Ectodermal cell (in vitro differentiated cells): ENCODE measurements at regions not wholly inside any gene's neighbourhood (a gene's known extent, or its start where the extent isn't known, plus 50 kb on each side); places are given as distances from the start of the nearest gene placed in this dataset.

Experiments
- H3K27ac ChIP-seq: 2 replicates; pipeline ENCODE4 v1.7.0; 2013; ENCODE audit warnings: mild to moderate bottlenecking, low read depth, low read length; ENCODE audit not compliant: insufficient read depth, poor library complexity, severe bottlenecking
- H3K27me3 ChIP-seq: 2 replicates; pipeline ENCODE4 v1.7.0; 2013; ENCODE audit warnings: mild to moderate bottlenecking, low read length; ENCODE audit not compliant: insufficient read depth, control insufficient read depth, poor library complexity, severe bottlenecking
- H3K36me3 ChIP-seq: one replicate; pipeline ENCODE4 v1.7.0; 2013; ENCODE audit warnings: low read length; ENCODE audit not compliant: control insufficient read depth, insufficient read depth
- H3K4me1 ChIP-seq: one replicate; pipeline ENCODE4 v1.7.0; 2013; ENCODE audit warnings: low read length; ENCODE audit not compliant: control insufficient read depth, insufficient read depth
- H3K4me3 ChIP-seq: 2 replicates; pipeline ENCODE4 v1.7.0; 2013; ENCODE audit warnings: low read depth, low read length, control low read depth; ENCODE audit not compliant: insufficient read depth
- H3K9me3 ChIP-seq: 2 replicates; pipeline ENCODE4 v1.7.0; 2013; ENCODE audit warnings: mild to moderate bottlenecking, low read length, moderate library complexity; ENCODE audit not compliant: control insufficient read depth
- WGBS, 2 experiments: methylation state at CpG; one replicate each; pipeline ENCODE4 v1.1.7; 2013; ENCODE audit warnings: missing lambda C conversion rate in 2 of 2; 5-methylcytosine and 5-hydroxymethylcytosine counted together

DNA sequence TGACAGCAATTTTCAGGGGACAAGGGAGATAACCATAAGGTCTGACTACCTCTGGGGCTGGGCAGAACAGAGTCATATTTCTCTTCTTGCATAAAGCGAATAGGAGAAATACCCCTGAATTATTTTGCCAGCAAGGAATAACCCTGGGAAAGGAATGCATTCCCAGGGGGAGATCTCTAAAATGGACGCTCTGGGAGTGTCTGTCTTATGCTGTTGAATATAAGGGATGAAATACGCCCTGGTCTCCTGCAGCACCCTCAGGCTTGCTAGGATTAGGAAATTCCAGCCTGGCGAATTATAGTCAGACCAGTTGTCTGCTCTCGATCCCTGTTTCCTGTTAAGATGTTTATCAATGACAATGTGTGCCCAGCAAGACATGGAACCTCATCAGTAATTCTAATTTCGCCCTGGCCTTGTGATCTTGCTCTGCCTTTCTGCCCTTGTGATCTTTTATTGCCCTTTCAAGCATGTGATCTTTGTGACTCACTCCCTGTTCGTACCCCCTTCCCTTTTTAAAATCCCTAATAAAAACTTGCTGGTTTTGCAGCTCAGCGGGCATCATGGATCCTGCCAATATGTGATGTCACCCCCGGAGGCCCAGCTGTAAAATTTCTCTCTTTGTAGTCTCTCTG lies 221.6 kb upstream of the HS3ST5 start:
- Histone ChIP-seq H3K4me3 (no peak overlapping the region), H3K27me3 (no peaks in the 10 kb centered on the region), H3K27ac (no peak overlapping the region), H3K9me3 (no peaks in the 10 kb centered on the region), H3K36me3 (no peaks in the 10 kb centered on the region), H3K4me1 (no peaks in the 10 kb centered on the region)
- 88 to 90% methylated on average over 9 of the region's 9 CpGs for WGBS, 2 experiments

DNA sequence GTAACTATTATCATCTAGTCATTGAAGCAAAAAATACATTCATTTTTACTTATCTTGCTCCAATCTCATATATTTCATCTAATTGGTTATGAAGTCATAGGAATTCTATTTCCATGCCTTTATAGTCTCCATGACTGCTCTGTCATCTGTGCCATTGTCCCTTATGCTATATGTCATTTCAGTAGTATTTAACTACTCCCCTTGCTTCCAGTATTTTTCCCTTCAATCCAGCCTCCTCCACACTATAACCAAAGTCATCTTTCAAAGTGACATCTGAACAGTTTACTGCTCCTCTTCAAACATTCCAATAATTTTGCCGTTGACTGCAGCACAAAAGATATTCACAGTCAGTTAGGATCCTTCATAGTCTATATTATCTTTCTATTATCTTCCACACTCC lies 216.6 kb upstream of the HS3ST5 start:
- no peak overlapping the region for H3K27ac ChIP-seq

DNA sequence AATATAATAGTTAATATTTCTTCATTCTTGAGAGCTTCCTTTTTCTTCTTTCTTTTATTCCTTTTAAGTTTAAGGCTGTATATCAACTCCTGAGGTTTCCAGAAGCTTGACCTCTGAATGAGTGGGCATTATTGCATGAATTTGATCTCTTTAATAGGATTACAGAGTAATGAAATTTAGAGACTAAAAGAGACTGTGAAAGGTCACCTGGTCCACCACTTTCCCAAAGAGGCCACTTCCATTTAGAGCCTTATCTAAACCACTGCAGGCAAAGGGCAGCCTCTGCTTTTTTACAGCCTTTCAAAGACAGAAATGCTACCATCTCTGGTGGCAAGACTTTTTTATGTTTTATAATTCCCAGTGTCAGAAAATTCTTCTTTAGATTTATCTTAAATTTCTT lies 215.3 kb upstream of the HS3ST5 start:
- H3K27me3 ChIP-seq = no peaks in the 10 kb centered on the region
- no peaks in the 10 kb centered on the region for H3K4me1 ChIP-seq
- H3K27ac ChIP-seq = no peak overlapping the region
- H3K9me3 ChIP-seq = peaks cover 2% of the 10 kb centered on the region
- no peak overlapping the region for H3K4me3 ChIP-seq
- no peaks in the 10 kb centered on the region for H3K36me3 ChIP-seq

More for the DNA sequence above, 216.6 kb upstream of the HS3ST5 start:
- Histone ChIP-seq H3K9me3 (peaks cover 2% of the 10 kb centered on the region), H3K4me3 (no peak overlapping the region), H3K27me3 (no peaks in the 10 kb centered on the region), H3K36me3 (no peaks in the 10 kb centered on the region), H3K4me1 (no peaks in the 10 kb centered on the region)
- 92 to 93% methylated on average over 1 of the region's 1 CpG for WGBS, 2 experiments

DNA sequence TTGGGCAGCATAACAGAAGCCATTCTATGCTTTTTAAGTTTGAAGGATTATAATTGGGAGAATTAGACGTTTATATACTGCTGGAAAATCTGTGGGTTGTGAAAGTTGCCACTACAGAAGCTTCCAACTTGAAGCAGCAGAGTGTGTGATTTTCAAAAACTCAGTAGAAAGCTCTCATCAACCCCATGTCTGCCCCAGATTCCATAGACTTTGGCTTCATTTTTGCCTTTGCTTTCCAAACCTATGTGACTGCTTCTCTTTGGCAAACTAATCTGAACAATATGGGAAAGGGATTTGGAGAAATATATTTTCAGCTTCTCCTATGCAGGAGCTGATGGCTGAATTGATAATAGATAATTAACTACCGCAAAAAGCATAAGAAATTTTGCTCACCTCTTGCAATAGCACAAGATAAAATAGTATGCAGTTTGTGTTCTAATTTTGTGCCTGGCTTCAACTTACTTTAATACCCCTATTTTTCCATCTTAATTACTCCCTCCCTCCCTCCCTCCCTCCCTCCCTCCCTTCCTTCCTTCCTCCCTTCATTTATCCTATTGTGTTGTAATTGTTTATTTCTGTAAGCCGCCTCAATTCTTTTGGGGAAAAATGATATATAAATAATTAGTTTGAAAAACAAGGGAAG lies 214.1 kb upstream of the HS3ST5 start:
- Histone ChIP-seq H3K27ac (no peak overlapping the region), H3K36me3 (no peaks in the 10 kb centered on the region), H3K27me3 (no peaks in the 10 kb centered on the region), H3K9me3 (peaks cover 2% of the 10 kb centered on the region), H3K4me3 (no peak overlapping the region), H3K4me1 (no peaks in the 10 kb centered on the region)
- WGBS, 2 experiments = 73 to 86% methylated on average over 1 to 2 of the region's 3 CpGs

DNA sequence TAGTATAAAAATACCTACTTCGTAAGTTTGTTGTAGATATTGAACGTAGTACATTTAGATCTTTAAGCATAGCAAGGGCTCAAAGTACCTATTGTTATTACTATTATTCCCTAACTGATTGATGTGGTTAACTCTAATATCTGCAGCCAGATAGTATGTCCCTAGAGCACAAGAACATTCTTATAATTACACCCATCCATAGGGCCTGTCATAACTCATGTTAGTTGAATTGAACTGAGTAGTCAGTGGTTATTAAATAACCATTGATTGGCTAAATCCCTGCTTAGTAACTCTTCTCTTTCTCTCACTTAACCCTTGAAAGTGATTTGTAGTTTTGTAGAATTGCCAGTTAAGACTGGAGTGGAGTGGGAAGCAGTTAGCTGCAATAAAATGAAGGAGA lies 207.5 kb upstream of the HS3ST5 start:
- Histone ChIP-seq H3K36me3 (no peaks in the 10 kb centered on the region), H3K9me3 (peaks cover 2% of the 10 kb centered on the region), H3K27me3 (no peaks in the 10 kb centered on the region), H3K4me3 (no peak overlapping the region), H3K27ac (no peak overlapping the region), H3K4me1 (no peaks in the 10 kb centered on the region)
- 100% methylated on average over 2 of the region's 2 CpGs; no CpG with 5 or more reads in 1 of the 2 experiments for WGBS, 2 experiments

DNA sequence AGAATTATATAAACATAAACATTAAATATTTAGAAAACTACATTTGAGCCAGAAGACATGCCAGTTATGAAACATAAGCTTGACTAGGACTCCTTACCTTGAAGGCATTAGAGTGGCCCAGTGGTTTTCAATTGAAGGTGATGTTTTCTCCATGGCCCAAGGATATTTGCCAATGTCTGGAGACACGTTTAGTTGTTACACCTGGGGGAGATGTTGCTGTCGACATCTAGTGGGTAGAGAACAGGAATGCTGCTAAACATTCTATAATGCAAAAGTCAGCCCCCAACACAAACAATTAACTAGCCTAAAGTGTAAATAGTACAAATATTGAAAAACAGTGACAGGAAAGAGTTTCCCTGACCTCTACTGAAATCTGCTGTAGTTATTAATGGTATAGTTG lies 200.9 kb upstream of the HS3ST5 start:
- 50 to 77% methylated on average over 1 to 2 of the region's 2 CpGs for WGBS, 2 experiments
- Histone ChIP-seq H3K4me3 (no peak overlapping the region), H3K27me3 (no peaks in the 10 kb centered on the region), H3K27ac (no peak overlapping the region), H3K9me3 (no peaks in the 10 kb centered on the region), H3K36me3 (no peaks in the 10 kb centered on the region), H3K4me1 (no peaks in the 10 kb centered on the region)

DNA sequence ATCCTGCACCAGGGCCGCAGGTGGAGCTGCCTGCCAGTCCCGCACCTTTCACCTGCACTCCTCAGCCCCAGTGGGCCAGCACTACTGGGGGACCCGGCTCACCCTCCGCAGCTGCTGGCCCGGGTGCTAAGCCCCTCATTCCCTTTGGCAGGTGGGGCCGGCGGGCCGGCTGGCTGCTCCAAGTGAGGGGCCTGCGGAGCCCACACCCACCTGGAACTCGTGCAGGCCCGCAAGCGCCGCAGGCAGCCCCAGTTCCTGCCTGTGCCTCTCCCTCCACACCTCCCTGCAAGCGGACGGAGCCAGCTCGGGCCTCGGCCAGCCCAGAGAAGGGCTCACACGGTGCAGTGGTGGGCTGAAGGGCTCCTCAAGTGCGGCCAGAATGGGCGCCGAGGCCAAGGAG lies 199.0 kb upstream of the HS3ST5 start:
- Histone ChIP-seq H3K27me3 (no peaks in the 10 kb centered on the region), H3K4me1 (no peaks in the 10 kb centered on the region), H3K4me3 (no peak overlapping the region), H3K9me3 (no peaks in the 10 kb centered on the region), H3K36me3 (no peaks in the 10 kb centered on the region), H3K27ac (no peak overlapping the region)
- 95 to 97% methylated on average over 21 of the region's 21 CpGs for WGBS, 2 experiments

DNA sequence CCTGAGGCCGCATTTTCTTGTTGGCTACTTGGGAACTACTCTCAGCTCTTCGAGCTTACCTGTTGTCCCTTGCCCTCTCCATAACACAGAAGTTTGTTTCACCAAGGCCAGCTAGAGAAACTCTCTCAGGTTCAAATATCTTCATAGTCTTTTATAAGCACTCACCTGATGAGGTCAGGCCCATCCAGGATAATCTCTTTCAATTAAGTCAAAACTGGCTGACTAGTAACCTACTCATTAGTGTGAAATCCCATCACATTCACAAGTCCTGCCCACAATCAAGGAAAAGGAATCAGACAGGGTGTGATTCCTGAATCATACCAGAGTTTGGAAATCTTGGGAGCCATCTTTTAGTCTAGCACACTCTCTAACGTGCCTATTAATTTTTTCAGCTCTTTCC lies 195.2 kb upstream of the HS3ST5 start:
- no peaks in the 10 kb centered on the region for H3K36me3 ChIP-seq
- H3K27ac ChIP-seq = no peak overlapping the region
- H3K9me3 ChIP-seq = no peaks in the 10 kb centered on the region
- H3K27me3 ChIP-seq = no peaks in the 10 kb centered on the region
- 89 to 93% methylated on average over 3 of the region's 3 CpGs for WGBS, 2 experiments
- no peak overlapping the region for H3K4me3 ChIP-seq
- no peaks in the 10 kb centered on the region for H3K4me1 ChIP-seq

DNA sequence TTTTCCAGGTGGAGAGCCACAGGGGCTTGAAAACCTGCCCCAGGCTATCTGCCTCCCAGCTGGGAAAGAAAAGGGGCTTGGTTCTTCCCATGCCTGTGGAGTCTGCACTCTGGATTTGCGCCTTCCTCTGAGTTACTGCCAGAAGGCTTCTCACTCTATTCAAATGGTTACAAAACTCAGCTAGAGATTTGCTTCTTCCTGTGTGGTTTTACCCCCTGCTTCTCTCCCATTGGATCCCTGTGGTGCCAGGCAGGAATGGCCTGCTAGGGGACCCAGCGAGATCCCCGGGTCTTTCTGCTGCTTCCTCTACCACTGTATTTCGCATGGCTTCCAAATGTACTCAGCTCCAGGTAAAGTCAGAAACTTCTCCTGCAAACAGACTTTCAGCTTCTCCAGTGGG lies 192.0 kb upstream of the HS3ST5 start:
- H3K36me3 ChIP-seq = no peaks in the 10 kb centered on the region
- H3K4me3 ChIP-seq = no peak overlapping the region
- no peaks in the 10 kb centered on the region for H3K9me3 ChIP-seq
- WGBS, 2 experiments = 84 to 88% methylated on average over 4 of the region's 4 CpGs
- no peaks in the 10 kb centered on the region for H3K4me1 ChIP-seq
- no peak overlapping the region for H3K27ac ChIP-seq
- H3K27me3 ChIP-seq = no peaks in the 10 kb centered on the region

DNA sequence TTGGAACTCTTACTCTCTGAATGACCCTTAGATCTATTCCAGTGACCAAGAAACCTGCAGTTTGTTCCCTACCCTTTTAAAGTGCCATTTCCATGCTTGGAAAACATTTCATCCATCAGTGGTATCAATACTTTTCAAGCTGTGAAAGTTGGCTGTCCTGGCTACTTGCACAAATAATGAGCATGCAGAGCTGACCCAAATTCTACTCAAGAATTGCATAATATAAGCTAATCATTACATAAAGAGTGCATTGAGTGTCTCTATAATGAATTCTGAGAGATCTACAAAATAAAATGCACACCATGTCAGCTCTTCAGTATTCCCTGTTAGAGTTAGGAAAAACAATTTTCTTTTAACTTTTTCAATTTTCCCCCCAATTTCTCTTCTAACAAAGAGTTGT lies 181.3 kb upstream of the HS3ST5 start:
- Histone ChIP-seq H3K4me1 (peaks cover 4% of the 10 kb centered on the region), H3K9me3 (no peaks in the 10 kb centered on the region), H3K4me3 (no peak overlapping the region), H3K36me3 (no peaks in the 10 kb centered on the region), H3K27ac (no peak overlapping the region), H3K27me3 (no peaks in the 10 kb centered on the region)
